GM12873 (cell line): ENCODE measurements at regions not wholly inside any gene's neighbourhood (a gene's known extent, or its start where the extent isn't known, plus 50 kb on each side); places are given as distances from the start of the nearest gene placed in this dataset.

Source experiments
- CTCF ChIP-seq: IDR thresholded peaks from 2 replicates; pipeline ENCODE4 v1.5.1; 2012; ENCODE audit warnings: low read depth, mild to moderate bottlenecking, moderate library complexity, low read length, control low read depth; ENCODE audit not compliant: insufficient read depth; ENCODE audit errors: missing control alignments

- no peak for TF ChIP-seq CTCF
These were observed 67.0 kb upstream of the PDE7B start for GRCh38 chr6:135784507-135784906.

- TF ChIP-seq CTCF = no peak
These were observed 62.0 kb upstream of the PDE7B start for GRCh38 chr6:135789375-135790050.

- no peak for TF ChIP-seq CTCF
These were observed 60.1 kb upstream of the PDE7B start for GRCh38 chr6:135791441-135791840.

GRCh38 chr6:135796643-135797305, 54.7 kb upstream of the PDE7B start:
- no peak for TF ChIP-seq CTCF

- TF ChIP-seq CTCF = no peak
These were observed 54.1 kb upstream of the PDE7B start for GRCh38 chr6:135797361-135797760.

- TF ChIP-seq CTCF = no peak
These were observed 52.6 kb upstream of the PDE7B start for GRCh38 chr6:135798751-135799515.
